Thoracic aorta (tissue), 2 donors: ENCODE measurements at regions not wholly inside any gene's neighbourhood (a gene's known extent, or its start where the extent isn't known, plus 50 kb on each side); places are given as distances from the start of the nearest gene placed in this dataset.

Experiments used
- ATAC-seq: fragments of 150-250 bp; one replicate; pipeline ENCODE4 v1.8.0; 2017; ENCODE audit warnings: low read depth; ENCODE audit not compliant: insufficient number of reproducible peaks, low FRiP score
- DNase-seq: peaks from one replicate; pipeline ENCODE4 v3.0.0-alpha.2; 2020; ENCODE audit warnings: low spot score
- H3K27ac ChIP-seq, 2 donors: fragments of 200-600 bp; sonication (generic); 1 replicate in 1 of 2; 2 replicates in 1 of 2; pipeline ENCODE4 v1.5.1; 2016; ENCODE audit warnings: mild to moderate bottlenecking in 2 of 2, moderate library complexity in 2 of 2
- H3K27me3 ChIP-seq: fragments of 200-600 bp; sonication (generic); replicated peaks from 2 replicates; pipeline ENCODE4 v1.6.0; 2016; ENCODE audit warnings: mild to moderate bottlenecking; ENCODE audit not compliant: insufficient read depth
- H3K36me3 ChIP-seq: fragments of 200-600 bp; sonication (generic); one replicate; pipeline ENCODE4 v1.5.1; 2016
- H3K4me1 ChIP-seq, 2 donors: fragments of 200-600 bp; sonication (generic); 1 replicate in 1 of 2; 2 replicates in 1 of 2; pipeline versions ENCODE4 v1.5.1 to v1.6.0; 2016; ENCODE audit warnings: low read depth in 2 of 2, mild to moderate bottlenecking in 1 of 2; ENCODE audit not compliant: control insufficient read depth in 1 of 2
- H3K4me3 ChIP-seq: fragments of 200-600 bp; sonication (generic); 2 replicates; pipeline ENCODE4 v1.5.1; 2016; ENCODE audit warnings: mild to moderate bottlenecking
- H3K9me3 ChIP-seq: fragments of 200-600 bp; sonication (generic); 2 replicates; pipeline ENCODE4 v1.5.1; 2016
- TF ChIP-seq, protein P1 (sequence below): fragments of 200-600 bp; sonication (generic); IDR thresholded peaks from one replicate; pipeline ENCODE4 v1.5.1; 2019; ENCODE audit warnings: antibody characterized with exemption

DNA sequence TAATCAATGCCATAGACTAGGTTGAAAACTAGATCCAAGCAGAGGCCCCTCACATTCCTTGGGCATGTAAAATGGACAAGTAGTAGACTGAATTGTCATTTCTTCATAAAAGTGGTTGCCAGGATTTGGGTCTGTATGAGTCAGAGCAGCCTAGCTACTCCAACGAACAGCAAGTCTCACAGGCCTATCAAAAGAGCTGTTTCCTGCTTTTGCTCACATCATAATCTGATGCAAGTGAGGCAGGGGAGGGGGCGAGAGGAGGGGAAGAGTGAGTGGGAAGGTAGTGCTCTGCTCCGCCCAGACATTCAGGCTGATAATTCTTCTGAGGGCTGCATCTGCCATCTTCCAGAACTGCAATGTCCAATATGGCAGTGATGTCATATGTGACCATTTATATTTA lies 228.9 kb upstream of the PRICKLE2 start:
- Histone ChIP-seq H3K4me3 (no peak overlapping the region), H3K36me3 (no peaks in the 10 kb centered on the region), H3K27me3 (no peaks in the 10 kb centered on the region), H3K4me1 (no peaks in the 10 kb centered on the region), H3K9me3 (no peaks in the 10 kb centered on the region), H3K27ac (no peak overlapping the region)
- no peak for DNase-seq
- TF ChIP-seq, protein P1, sequence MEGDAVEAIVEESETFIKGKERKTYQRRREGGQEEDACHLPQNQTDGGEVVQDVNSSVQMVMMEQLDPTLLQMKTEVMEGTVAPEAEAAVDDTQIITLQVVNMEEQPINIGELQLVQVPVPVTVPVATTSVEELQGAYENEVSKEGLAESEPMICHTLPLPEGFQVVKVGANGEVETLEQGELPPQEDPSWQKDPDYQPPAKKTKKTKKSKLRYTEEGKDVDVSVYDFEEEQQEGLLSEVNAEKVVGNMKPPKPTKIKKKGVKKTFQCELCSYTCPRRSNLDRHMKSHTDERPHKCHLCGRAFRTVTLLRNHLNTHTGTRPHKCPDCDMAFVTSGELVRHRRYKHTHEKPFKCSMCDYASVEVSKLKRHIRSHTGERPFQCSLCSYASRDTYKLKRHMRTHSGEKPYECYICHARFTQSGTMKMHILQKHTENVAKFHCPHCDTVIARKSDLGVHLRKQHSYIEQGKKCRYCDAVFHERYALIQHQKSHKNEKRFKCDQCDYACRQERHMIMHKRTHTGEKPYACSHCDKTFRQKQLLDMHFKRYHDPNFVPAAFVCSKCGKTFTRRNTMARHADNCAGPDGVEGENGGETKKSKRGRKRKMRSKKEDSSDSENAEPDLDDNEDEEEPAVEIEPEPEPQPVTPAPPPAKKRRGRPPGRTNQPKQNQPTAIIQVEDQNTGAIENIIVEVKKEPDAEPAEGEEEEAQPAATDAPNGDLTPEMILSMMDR, result no peak
- no peak for ATAC-seq

GRCh38 chr3:64451283-64452012 lies 226.2 kb upstream of the PRICKLE2 start:
- Histone ChIP-seq H3K4me1 (no peaks in the 10 kb centered on the region), H3K27ac (no peak overlapping the region), H3K9me3 (no peaks in the 10 kb centered on the region), H3K36me3 (no peaks in the 10 kb centered on the region), H3K27me3 (no peaks in the 10 kb centered on the region), H3K4me3 (no peak overlapping the region)
- ATAC-seq (no peak), DNase-seq (no peak)
- TF ChIP-seq, protein P1, result no peak

DNA sequence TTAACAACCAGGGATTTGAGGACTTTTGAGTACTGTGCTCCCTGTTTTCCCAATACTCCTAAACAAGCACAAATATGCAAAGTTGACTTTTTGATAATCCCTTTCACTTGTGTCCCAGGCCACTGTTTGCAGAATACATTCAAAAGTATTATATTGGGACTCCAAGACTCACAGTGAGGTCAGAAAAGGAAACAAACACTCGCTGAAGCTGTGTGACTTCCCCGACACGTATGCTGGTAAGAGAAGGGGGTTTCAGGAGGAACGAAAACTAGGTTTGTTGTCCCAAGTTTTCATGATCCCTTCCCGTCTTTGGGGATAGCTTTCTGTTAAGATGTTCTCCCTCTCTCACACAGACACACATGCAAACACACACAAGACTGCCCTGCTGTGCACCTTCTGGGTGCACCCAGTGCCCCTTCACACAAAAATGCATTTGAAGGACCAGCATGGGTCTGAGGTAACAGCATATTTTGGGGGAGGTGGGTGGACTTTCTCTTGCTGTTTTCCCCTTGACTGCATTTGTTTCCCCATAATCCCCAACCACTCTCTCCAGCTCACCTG lies 225.2 kb upstream of the PRICKLE2 start:
- ATAC-seq (no peak), DNase-seq (no peak)
- Histone ChIP-seq H3K36me3 (no peaks in the 10 kb centered on the region), H3K9me3 (no peaks in the 10 kb centered on the region), H3K4me1 (peaks cover 0 to under 1% of the 10 kb centered on the region in 2 donors), H3K4me3 (no peak overlapping the region), H3K27ac (no peak overlapping the region), H3K27me3 (no peaks in the 10 kb centered on the region)
- TF ChIP-seq, protein P1, result no peak

DNA sequence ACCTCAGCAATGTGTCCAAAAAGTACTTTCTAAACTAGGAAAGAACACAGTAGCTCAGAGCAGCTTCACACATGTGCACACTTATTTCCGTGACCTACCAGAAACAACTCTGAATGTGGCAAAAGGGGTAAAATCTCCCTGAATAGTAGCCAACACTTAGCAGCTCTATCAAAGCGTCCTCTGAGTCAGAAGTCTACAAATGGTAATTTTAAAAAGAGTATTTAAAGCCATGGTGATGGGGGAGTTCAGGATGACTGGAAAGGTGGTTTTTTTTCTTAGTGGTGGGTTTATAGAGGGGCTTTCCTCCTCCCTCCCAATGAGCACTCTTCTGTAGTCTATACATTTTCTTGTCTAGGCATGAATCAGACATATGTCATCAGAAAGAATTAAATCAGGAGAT lies 223.8 kb upstream of the PRICKLE2 start:
- no peak overlapping the region for H3K27ac ChIP-seq
- no peaks in the 10 kb centered on the region for H3K9me3 ChIP-seq
- H3K27me3 ChIP-seq, result no peaks in the 10 kb centered on the region
- DNase-seq, result no peak
- no peaks in the 10 kb centered on the region for H3K36me3 ChIP-seq
- H3K4me3 ChIP-seq, result no peak overlapping the region
- peaks cover 7 to 12% of the 10 kb centered on the region in 2 donors for H3K4me1 ChIP-seq
- TF ChIP-seq, protein P1, result no peak
- ATAC-seq, result no peak

- TF ChIP-seq, protein P1, result no peak
- no peak overlapping the region for H3K27ac ChIP-seq
- ATAC-seq (no peak), DNase-seq (no peak)
- no peaks in the 10 kb centered on the region for H3K27me3 ChIP-seq
- H3K36me3 ChIP-seq, result no peaks in the 10 kb centered on the region
- no peak overlapping the region for H3K4me3 ChIP-seq
- H3K4me1 ChIP-seq, result peaks cover 7 to 16% of the 10 kb centered on the region in 2 donors
- no peaks in the 10 kb centered on the region for H3K9me3 ChIP-seq
Measured at GRCh38 chr3:64445944-64446300, 220.7 kb upstream of the PRICKLE2 start.
